Gastroesophageal sphincter (tissue), 4 donors: ENCODE measurements at regions not wholly inside any gene's neighbourhood (a gene's known extent, or its start where the extent isn't known, plus 50 kb on each side); places are given as distances from the start of the nearest gene placed in this dataset.

Experiments
- ATAC-seq: fragments of 150-250 bp; one replicate; pipeline ENCODE4 v1.9.1; 2016; ENCODE audit warnings: mild to moderate bottlenecking, moderate library complexity
- H3K27ac ChIP-seq, 4 donors: fragments of 200-600 bp; sonication (generic) in 3 of 4; 1 replicate in 3 of 4; 2 replicates in 1 of 4; pipeline ENCODE4 v1.5.1; 2016 to 2019
- H3K27me3 ChIP-seq: fragments of 200-600 bp; sonication (generic); one replicate; pipeline ENCODE4 v1.5.1; 2019
- H3K36me3 ChIP-seq, 2 donors: fragments of 200-600 bp; sonication (generic); one replicate each; pipeline ENCODE4 v1.5.1; 2019; ENCODE audit warnings: control low read depth in 1 of 2
- H3K4me1 ChIP-seq, 3 donors: fragments of 200-600 bp; sonication (generic); 1 replicate in 2 of 3; 2 replicates in 1 of 3; pipeline ENCODE4 v1.5.1; 2016 to 2019; ENCODE audit warnings: control low read depth in 2 of 3
- H3K4me3 ChIP-seq, 2 donors: fragments of 200-600 bp; sonication (generic); one replicate each; pipeline ENCODE4 v1.5.1; 2019; ENCODE audit warnings: mild to moderate bottlenecking in 1 of 2, moderate library complexity in 1 of 2
- H3K9me3 ChIP-seq, 3 donors: fragments of 200-600 bp; sonication (generic); one replicate each; pipeline ENCODE4 v1.5.1; 2017 to 2019; ENCODE audit warnings: control low read depth in 2 of 3
- EP300 ChIP-seq: sonication (generic); formaldehyde crosslinking; IDR thresholded peaks from one replicate; pipeline ENCODE4 v1.6.1; 2017; ENCODE audit warnings: antibody characterized with exemption, mild to moderate bottlenecking
- POLR2A ChIP-seq, 2 donors: fragments of 450-650 bp; IDR thresholded peaks; one replicate each; pipeline ENCODE4 v1.6.1; 2017; ENCODE audit warnings: antibody characterized with exemption in 2 of 2, mild to moderate bottlenecking in 2 of 2, moderate library complexity in 1 of 2
- POLR2AphosphoS5 ChIP-seq: sonication (generic); formaldehyde crosslinking; IDR thresholded peaks from one replicate; pipeline ENCODE4 v1.6.1; 2017; ENCODE audit warnings: antibody characterized with exemption
- WGBS, 2 donors: methylation state at CpG; one replicate each; pipeline ENCODE4 v1.1.5; 2018; ENCODE audit warnings: low coverage in 1 of 2; 5-methylcytosine and 5-hydroxymethylcytosine counted together
- TF ChIP-seq, protein P1 (sequence below), 4 experiments: fragments of 200-600 bp in 2 of 4; fragments of 450-650 bp in 2 of 4; sonication (generic) in 1 of 4; IDR thresholded peaks; one replicate each; pipeline ENCODE4 v1.5.1; 2017 to 2019; ENCODE audit warnings: antibody characterized with exemption in 4 of 4, mild to moderate bottlenecking in 2 of 4, moderate library complexity in 2 of 4

DNA sequence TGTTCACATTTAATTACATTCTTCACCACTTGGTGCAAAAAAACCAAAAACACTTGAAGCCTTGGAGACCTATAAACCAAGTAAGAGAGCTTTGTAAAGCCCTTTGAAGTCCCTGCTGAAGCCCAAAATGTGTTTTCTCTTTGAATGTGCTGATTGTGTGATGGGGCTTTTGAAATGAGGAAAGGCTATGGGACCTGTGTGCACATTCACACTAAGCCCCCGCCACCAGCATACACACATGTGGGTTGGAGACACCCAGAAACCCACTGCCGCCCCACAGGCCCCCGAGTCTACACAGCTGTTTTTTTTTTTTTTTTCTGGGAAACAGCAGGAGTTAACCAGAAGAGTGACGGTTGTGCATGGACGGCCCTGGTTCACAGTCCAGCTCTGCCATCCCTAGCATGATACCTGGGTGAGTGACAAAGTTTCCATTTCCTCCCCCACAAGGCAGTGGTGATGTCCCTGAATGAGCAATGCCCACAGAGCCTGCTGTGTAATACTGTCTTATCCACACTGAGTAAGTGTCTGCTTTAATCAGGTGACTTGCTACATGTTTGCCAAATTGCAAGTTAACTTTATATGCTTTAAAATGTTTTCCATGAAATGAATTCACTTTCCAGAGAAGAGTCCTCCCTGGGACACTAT, 154.6 kb upstream of the GDF10 start:
- 49 to 92% methylated on average over 2 to 4 of the region's 5 CpGs for WGBS, 2 donors

DNA sequence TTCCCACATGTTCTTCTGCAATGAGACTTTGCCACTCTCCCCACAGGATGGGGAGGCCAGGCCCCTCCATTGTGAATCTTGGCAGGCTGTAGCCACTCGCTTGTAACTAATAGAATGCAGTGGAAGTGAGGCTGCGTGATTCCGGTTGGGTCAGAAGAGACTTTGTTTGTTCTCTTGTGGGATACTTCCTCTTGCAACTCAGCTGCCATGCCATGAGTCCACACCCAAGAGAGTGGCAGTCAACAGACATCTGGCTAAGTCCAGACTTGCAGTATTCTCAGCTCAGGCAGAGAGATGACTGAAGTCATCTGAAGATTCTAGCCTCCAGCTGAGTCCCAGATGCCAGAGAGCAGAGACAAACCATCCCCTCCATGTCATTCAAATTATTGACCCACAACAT, 153.4 kb upstream of the GDF10 start:
- ATAC-seq = peak; percentile 60
- TF ChIP-seq POLR2A (IDR thresholded peaks at IDR 0.05) (no peak), POLR2AphosphoS5 (no peak), EP300 (no peak)
- TF ChIP-seq, protein P1, sequence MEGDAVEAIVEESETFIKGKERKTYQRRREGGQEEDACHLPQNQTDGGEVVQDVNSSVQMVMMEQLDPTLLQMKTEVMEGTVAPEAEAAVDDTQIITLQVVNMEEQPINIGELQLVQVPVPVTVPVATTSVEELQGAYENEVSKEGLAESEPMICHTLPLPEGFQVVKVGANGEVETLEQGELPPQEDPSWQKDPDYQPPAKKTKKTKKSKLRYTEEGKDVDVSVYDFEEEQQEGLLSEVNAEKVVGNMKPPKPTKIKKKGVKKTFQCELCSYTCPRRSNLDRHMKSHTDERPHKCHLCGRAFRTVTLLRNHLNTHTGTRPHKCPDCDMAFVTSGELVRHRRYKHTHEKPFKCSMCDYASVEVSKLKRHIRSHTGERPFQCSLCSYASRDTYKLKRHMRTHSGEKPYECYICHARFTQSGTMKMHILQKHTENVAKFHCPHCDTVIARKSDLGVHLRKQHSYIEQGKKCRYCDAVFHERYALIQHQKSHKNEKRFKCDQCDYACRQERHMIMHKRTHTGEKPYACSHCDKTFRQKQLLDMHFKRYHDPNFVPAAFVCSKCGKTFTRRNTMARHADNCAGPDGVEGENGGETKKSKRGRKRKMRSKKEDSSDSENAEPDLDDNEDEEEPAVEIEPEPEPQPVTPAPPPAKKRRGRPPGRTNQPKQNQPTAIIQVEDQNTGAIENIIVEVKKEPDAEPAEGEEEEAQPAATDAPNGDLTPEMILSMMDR (IDR thresholded peaks at IDR 0.05) = no peak
- 91% methylated on average over 3 of the region's 3 CpGs; no CpG with 5 or more reads in 1 of the 2 donors for WGBS, 2 donors
- Histone ChIP-seq H3K4me1 (no peaks in the 10 kb centered on the region), H3K27me3 (no peaks in the 10 kb centered on the region), H3K36me3 (no peaks in the 10 kb centered on the region), H3K9me3 (no peaks in the 10 kb centered on the region), H3K4me3 (no peak overlapping the region), H3K27ac (no peak overlapping the region)

More for the DNA sequence above, 154.6 kb upstream of the GDF10 start:
- H3K27me3 ChIP-seq = no peaks in the 10 kb centered on the region
- no peaks in the 10 kb centered on the region for H3K4me1 ChIP-seq
- no peak overlapping the region for H3K4me3 ChIP-seq
- TF ChIP-seq, protein P1 (IDR thresholded peaks at IDR 0.05) = no peak
- TF ChIP-seq POLR2A (IDR thresholded peaks at IDR 0.05) (no peak), POLR2AphosphoS5 (no peak), EP300 (no peak)
- H3K36me3 ChIP-seq = no peaks in the 10 kb centered on the region
- H3K9me3 ChIP-seq = no peaks in the 10 kb centered on the region
- no peak for ATAC-seq
- H3K27ac ChIP-seq = no peak overlapping the region

DNA sequence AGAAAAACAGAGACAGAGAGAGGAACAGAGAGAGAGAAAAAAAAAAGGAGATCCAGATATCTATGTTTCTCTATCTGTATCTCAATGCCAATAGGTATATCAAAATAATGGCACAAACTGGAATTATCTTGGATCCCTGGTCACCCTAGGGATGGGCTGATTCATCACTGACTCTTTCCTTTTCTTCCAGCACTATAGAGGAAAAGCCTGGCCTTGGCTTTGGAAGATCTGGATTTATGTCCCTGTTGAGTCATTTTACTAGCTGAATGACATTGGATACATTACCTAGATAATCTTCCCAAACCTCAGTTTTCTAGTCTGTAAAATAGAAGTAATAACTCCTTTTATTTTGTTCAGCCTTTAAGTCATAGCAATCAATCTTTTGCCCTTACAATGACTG, 152.8 kb upstream of the GDF10 start:
- H3K4me1 ChIP-seq = no peaks in the 10 kb centered on the region
- H3K9me3 ChIP-seq = no peaks in the 10 kb centered on the region
- no peaks in the 10 kb centered on the region for H3K36me3 ChIP-seq
- ATAC-seq = no peak
- H3K27ac ChIP-seq = no peak overlapping the region
- no peak overlapping the region for H3K4me3 ChIP-seq
- TF ChIP-seq POLR2A (IDR thresholded peaks at IDR 0.05) (no peak), POLR2AphosphoS5 (no peak), EP300 (no peak)
- TF ChIP-seq, protein P1 (IDR thresholded peaks at IDR 0.05) = no peak
- H3K27me3 ChIP-seq = no peaks in the 10 kb centered on the region

DNA sequence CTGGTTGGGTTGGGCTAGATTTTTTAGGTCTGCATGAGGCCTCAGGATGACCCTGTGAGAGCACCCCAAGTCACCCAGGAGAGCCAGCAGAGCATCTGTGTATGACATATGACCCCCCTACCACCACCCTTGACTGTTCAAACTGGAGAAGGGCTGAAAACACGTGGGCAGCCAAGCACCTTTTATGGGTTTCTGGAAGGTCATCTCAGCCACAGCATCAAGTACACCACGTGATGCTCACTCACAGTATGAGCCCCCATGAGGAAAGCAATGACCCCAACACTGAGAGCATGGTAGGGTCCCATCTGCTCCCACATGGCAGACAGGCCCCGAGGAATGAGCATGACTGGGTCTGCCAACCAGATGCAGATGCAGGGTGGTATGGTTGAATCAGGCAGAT, 149.4 kb upstream of the GDF10 start:
- Histone ChIP-seq H3K9me3 (peaks cover 0 to 17% (median 0%) of the 10 kb centered on the region in 3 donors), H3K4me1 (no peaks in the 10 kb centered on the region), H3K27me3 (no peaks in the 10 kb centered on the region), H3K36me3 (no peaks in the 10 kb centered on the region), H3K27ac (no peak overlapping the region), H3K4me3 (no peak overlapping the region)
- WGBS, 2 donors = 60 to 90% methylated on average over 1 of the region's 3 CpGs
- TF ChIP-seq, protein P1 (IDR thresholded peaks at IDR 0.05) = no peak
- TF ChIP-seq POLR2AphosphoS5 (no peak), EP300 (no peak), POLR2A (IDR thresholded peaks at IDR 0.05) (no peak)
- ATAC-seq = no peak

DNA sequence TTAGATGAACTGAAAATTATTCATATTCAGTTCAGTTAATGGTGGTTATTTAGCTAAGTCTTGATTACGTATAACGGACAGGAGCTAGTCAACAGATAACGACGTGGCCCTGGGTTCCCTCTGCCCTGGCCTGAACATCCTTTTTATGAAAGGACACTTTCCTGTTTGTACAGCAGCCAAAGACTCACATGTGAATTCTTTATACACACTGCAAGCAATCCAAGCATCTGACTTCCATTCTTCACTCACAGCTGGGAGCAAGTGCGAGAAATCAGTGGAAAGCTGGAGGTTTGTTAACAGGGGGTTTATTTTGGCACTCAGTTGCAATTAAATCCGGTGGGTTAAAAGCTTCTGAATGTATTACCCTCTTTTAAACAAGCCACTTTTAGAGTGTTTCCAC, 148.1 kb upstream of the GDF10 start:
- H3K36me3 ChIP-seq = no peaks in the 10 kb centered on the region
- no peaks in the 10 kb centered on the region for H3K27me3 ChIP-seq
- H3K27ac ChIP-seq = no peak overlapping the region
- peaks cover 0 to 21% (median 0%) of the 10 kb centered on the region in 3 donors for H3K9me3 ChIP-seq
- H3K4me1 ChIP-seq = no peaks in the 10 kb centered on the region
- WGBS, 2 donors = 12 to 35% methylated on average over 5 to 6 of the region's 6 CpGs
- H3K4me3 ChIP-seq = no peak overlapping the region
- TF ChIP-seq POLR2A (IDR thresholded peaks at IDR 0.05) (no peak), POLR2AphosphoS5 (no peak), EP300 (no peak)
- TF ChIP-seq, protein P1 (IDR thresholded peaks at IDR 0.05) = no peak
- no peak for ATAC-seq
